ENCODE measurements at regions not wholly inside any gene's neighbourhood (a gene's known extent, or its start where the extent isn't known, plus 50 kb on each side); places are given as distances from the start of the nearest gene placed in this dataset.

- H3K9me3 Mint-ChIP-seq, result peaks cover 14% of the 10 kb centered on the region
- no peak for TF ChIP-seq ZNF138 (CRISPR knock-in tag; conservative IDR thresholded peaks at IDR 0.05)
- no peak for TF ChIP-seq GRHL2 (CRISPR knock-in tag; IDR thresholded peaks at IDR 0.05; ENCODE audit: insufficient replicate concordance, severe bottlenecking)
- no peak for TF ChIP-seq ZBTB43 (CRISPR knock-in tag; IDR thresholded peaks at IDR 0.05)
- no peak for TF ChIP-seq ZNF232 (CRISPR knock-in tag; IDR thresholded peaks at IDR 0.05)
- TF ChIP-seq TP53 (CRISPR knock-in tag; IDR thresholded peaks at IDR 0.05), result no peak
- no peak for TF ChIP-seq HMGA2 (CRISPR knock-in tag; IDR thresholded peaks at IDR 0.05)
- TF ChIP-seq NFATC4 (CRISPR knock-in tag; IDR thresholded peaks at IDR 0.05), result no peak
- TF ChIP-seq ATF2 (CRISPR knock-in tag; IDR thresholded peaks at IDR 0.05; ENCODE audit: borderline replicate concordance, low read depth), result no peak
- TF ChIP-seq MYBL2 (CRISPR knock-in tag; IDR thresholded peaks at IDR 0.05), result no peak
- no peak for TF ChIP-seq EMX1 (CRISPR knock-in tag; IDR thresholded peaks at IDR 0.05)
- TF ChIP-seq ZSCAN18 (CRISPR knock-in tag; IDR thresholded peaks at IDR 0.05), result no peak
- no peak for TF ChIP-seq HMGXB4 (CRISPR knock-in tag; IDR thresholded peaks at IDR 0.05)
- no peak for TF ChIP-seq SOX15 (CRISPR knock-in tag; IDR thresholded peaks at IDR 0.05)
- DNase-seq (ENCODE audit: low spot score) (no peak), ATAC-seq (no peak)
- no peak overlapping the region for H3K4me3 Mint-ChIP-seq
- H3K36me3 Mint-ChIP-seq, result no peaks in the 10 kb centered on the region; the same call in 1 of the 2 replicates
- H3K27ac Mint-ChIP-seq, result no peak overlapping the region
- H3K27me3 Mint-ChIP-seq (ENCODE audit: low read depth), result no peaks in the 10 kb centered on the region
- H3K4me1 Mint-ChIP-seq, result no peaks in the 10 kb centered on the region
- ChIA-PET CTCF (interaction anchor here (0.7 kb wide), 1 partner anchor 69 kb away, joined by 3 read pairs; no protein-coding TSS in a partner anchor), POLR2A (no interaction called here)
These were observed 750.2 kb upstream of the HS3ST1 start for GRCh38 chr4:12178614-12179610.

GRCh38 chr4:12177416-12177815, 748.7 kb upstream of the HS3ST1 start:
- DNase-seq (ENCODE audit: low spot score), result no peak
- Mint-ChIP-seq H3K27ac (no peak overlapping the region), H3K36me3 (no peaks in the 10 kb centered on the region; the same call in 1 of the 2 replicates), H3K9me3 (peaks cover 14% of the 10 kb centered on the region), H3K4me1 (no peaks in the 10 kb centered on the region), H3K27me3 (ENCODE audit: low read depth) (no peaks in the 10 kb centered on the region), H3K4me3 (no peak overlapping the region)
- ChIA-PET POLR2A (no interaction called here), CTCF (no interaction called here)
- no peak for ATAC-seq
- TF ChIP-seq PRDM15 (CRISPR knock-in tag; IDR thresholded peaks at IDR 0.05) (no peak), ZNF232 (CRISPR knock-in tag; IDR thresholded peaks at IDR 0.05) (no peak), TP53 (CRISPR knock-in tag; IDR thresholded peaks at IDR 0.05) (no peak), USF2 (CRISPR knock-in tag; IDR thresholded peaks at IDR 0.05) (no peak), ATF1 (CRISPR knock-in tag; IDR thresholded peaks at IDR 0.05) (no peak), ZSCAN18 (CRISPR knock-in tag; IDR thresholded peaks at IDR 0.05) (no peak), SP1 (CRISPR knock-in tag; conservative IDR thresholded peaks at IDR 0.05) (no peak), ZNF512 (CRISPR knock-in tag; IDR thresholded peaks at IDR 0.05; ENCODE audit: borderline replicate concordance) (no peak), GRHL2 (CRISPR knock-in tag; IDR thresholded peaks at IDR 0.05; ENCODE audit: insufficient replicate concordance, severe bottlenecking) (no peak)
